HFFc6 (cell line): ENCODE measurements at regions not wholly inside any gene's neighbourhood (a gene's known extent, or its start where the extent isn't known, plus 50 kb on each side); places are given as distances from the start of the nearest gene placed in this dataset.

Experiments
- DNase-seq: peaks from one replicate; pipeline ENCODE4 v3.0.0-alpha.2; 2018
- H3K27ac Mint-ChIP-seq: 2 replicates; pipeline ENCODE4 v1.8.0; 2020; ENCODE audit warnings: mild to moderate bottlenecking, mixed read lengths
- H3K27me3 Mint-ChIP-seq: 2 replicates; pipeline ENCODE4 v1.8.0; 2021; ENCODE audit warnings: mild to moderate bottlenecking, moderate library complexity, mixed read lengths; ENCODE audit not compliant: insufficient read depth
- H3K36me3 Mint-ChIP-seq: 2 replicates; pipeline ENCODE4 v1.8.0; 2021; ENCODE audit warnings: low read depth, mixed read lengths
- H3K4me1 Mint-ChIP-seq: 2 replicates; pipeline ENCODE4 v1.8.0; 2020; ENCODE audit warnings: low read depth, mixed read lengths
- H3K4me3 Mint-ChIP-seq: 2 replicates; pipeline ENCODE4 v1.8.0; 2020; ENCODE audit warnings: mild to moderate bottlenecking, moderate library complexity, mixed read lengths
- H3K9me3 Mint-ChIP-seq: 2 replicates; pipeline ENCODE4 v1.8.0; 2020; ENCODE audit warnings: mild to moderate bottlenecking, mixed read lengths
- CTCF ChIP-seq: fragments of 200-600 bp; sonication (generic); IDR thresholded peaks from 2 replicates; pipeline ENCODE4 v1.5.0; 2021; ENCODE audit warnings: antibody characterized with exemption, mild to moderate bottlenecking

GRCh38 chr6:163903541-163903940 is 489.0 kb downstream of the QKI start:
- TF ChIP-seq CTCF = no peak
- Mint-ChIP-seq H3K9me3 (peaks cover 9% of the 10 kb centered on the region; the same call in 1 of the 2 replicates), H3K4me3 (no peak overlapping the region), H3K27me3 (peaks cover 3% of the 10 kb centered on the region), H3K36me3 (no peaks in the 10 kb centered on the region), H3K27ac (no peak overlapping the region), H3K4me1 (no peaks in the 10 kb centered on the region)
- DNase-seq = no peak

- peaks cover 3% of the 10 kb centered on the region for H3K27me3 Mint-ChIP-seq
- peaks cover 6% of the 10 kb centered on the region; the same call in 1 of the 2 replicates for H3K9me3 Mint-ChIP-seq
- H3K36me3 Mint-ChIP-seq = no peaks in the 10 kb centered on the region
- no peak overlapping the region for H3K4me3 Mint-ChIP-seq
- no peak for TF ChIP-seq CTCF
- no peak overlapping the region for H3K27ac Mint-ChIP-seq
- no peaks in the 10 kb centered on the region for H3K4me1 Mint-ChIP-seq
- no peak for DNase-seq
These were observed 488.5 kb downstream of the QKI start for GRCh38 chr6:163902993-163903392.

- peaks cover 4% of the 10 kb centered on the region; the same call in 1 of the 2 replicates for H3K9me3 Mint-ChIP-seq
- no peaks in the 10 kb centered on the region for H3K4me1 Mint-ChIP-seq
- TF ChIP-seq CTCF = no peak
- H3K36me3 Mint-ChIP-seq = no peaks in the 10 kb centered on the region
- H3K27me3 Mint-ChIP-seq = peaks cover 3% of the 10 kb centered on the region
- no peak for DNase-seq
- no peak overlapping the region for H3K27ac Mint-ChIP-seq
- H3K4me3 Mint-ChIP-seq = no peak overlapping the region
These were observed 487.2 kb downstream of the QKI start for GRCh38 chr6:163901681-163902080.

GRCh38 chr6:163900570-163900969 is 486.1 kb downstream of the QKI start:
- Mint-ChIP-seq H3K27ac (no peak overlapping the region), H3K9me3 (peaks cover 11% of the 10 kb centered on the region; the same call in 1 of the 2 replicates), H3K4me3 (no peak overlapping the region), H3K4me1 (no peaks in the 10 kb centered on the region), H3K27me3 (peaks cover 2% of the 10 kb centered on the region), H3K36me3 (no peaks in the 10 kb centered on the region)
- TF ChIP-seq CTCF = no peak
- DNase-seq = no peak

- TF ChIP-seq CTCF = no peak
- DNase-seq = no peak
- H3K4me1 Mint-ChIP-seq = no peaks in the 10 kb centered on the region
- peaks cover 7% of the 10 kb centered on the region; the same call in 1 of the 2 replicates for H3K9me3 Mint-ChIP-seq
- no peaks in the 10 kb centered on the region; the same call in 1 of the 2 replicates for H3K27me3 Mint-ChIP-seq
- no peak overlapping the region for H3K4me3 Mint-ChIP-seq
- no peaks in the 10 kb centered on the region for H3K36me3 Mint-ChIP-seq
- H3K27ac Mint-ChIP-seq = no peak overlapping the region
These were observed 483.2 kb downstream of the QKI start for GRCh38 chr6:163897669-163898068.

- TF ChIP-seq CTCF = no peak
- no peaks in the 10 kb centered on the region for H3K4me1 Mint-ChIP-seq
- H3K27me3 Mint-ChIP-seq = no peaks in the 10 kb centered on the region; the same call in 1 of the 2 replicates
- no peak overlapping the region for H3K27ac Mint-ChIP-seq
- DNase-seq = peak; percentile 10
- H3K4me3 Mint-ChIP-seq = no peak overlapping the region
- H3K36me3 Mint-ChIP-seq = no peaks in the 10 kb centered on the region
- H3K9me3 Mint-ChIP-seq = peaks cover 7% of the 10 kb centered on the region; the same call in 1 of the 2 replicates
These were observed 482.5 kb downstream of the QKI start for GRCh38 chr6:163897030-163897429.
